ENCODE measurements at regions not wholly inside any gene's neighbourhood (a gene's known extent, or its start where the extent isn't known, plus 50 kb on each side); places are given as distances from the start of the nearest gene placed in this dataset.

GRCh38 chr12:98418357-98419075 lies 96.9 kb upstream of the TMPO start:
- CTCF ChIA-PET = interaction anchor here (0.5 to 3.4 kb wide), 5 partner anchors 56 to 228 kb away, joined by 3 to 17 read pairs (median 5); partner anchors contain the start of gene TMPO
- H3K9me3 Mint-ChIP-seq (ENCODE audit: low read depth, unreplicated experiment) = no peaks in the 10 kb centered on the region
- peaks cover 10% of the 10 kb centered on the region for H3K36me3 Mint-ChIP-seq (ENCODE audit: insufficient read depth, unreplicated experiment)
- intact Hi-C loops (cut with micrococcal nuclease; ENCODE audit: unreplicated experiment) = loop anchor here (2.0 to 5.0 kb wide), 4 partner anchors 84 to 579 kb away; no protein-coding TSS in a partner anchor
- TF ChIP-seq CTCF (IDR thresholded peaks at IDR 0.05; ENCODE audit: unreplicated experiment) = no peak
- peak; percentile 95 for DNase-seq
- no peaks in the 10 kb centered on the region for H3K27me3 Mint-ChIP-seq (ENCODE audit: unreplicated experiment)
- BruUV-seq (replicated peaks) = no TSS peak
- H3K27ac Mint-ChIP-seq (ENCODE audit: unreplicated experiment) = peak overlapping the region; percentile 88
- peak overlapping the region; percentile 55 for H3K4me3 Mint-ChIP-seq (ENCODE audit: low read depth, unreplicated experiment)
- H3K4me1 Mint-ChIP-seq (ENCODE audit: low read depth, unreplicated experiment) = peaks cover 35% of the 10 kb centered on the region

- no peaks in the 10 kb centered on the region for H3K27me3 Mint-ChIP-seq (ENCODE audit: unreplicated experiment)
These were observed 96.2 kb upstream of the TMPO start for GRCh38 chr12:98419081-98419794.

DNA sequence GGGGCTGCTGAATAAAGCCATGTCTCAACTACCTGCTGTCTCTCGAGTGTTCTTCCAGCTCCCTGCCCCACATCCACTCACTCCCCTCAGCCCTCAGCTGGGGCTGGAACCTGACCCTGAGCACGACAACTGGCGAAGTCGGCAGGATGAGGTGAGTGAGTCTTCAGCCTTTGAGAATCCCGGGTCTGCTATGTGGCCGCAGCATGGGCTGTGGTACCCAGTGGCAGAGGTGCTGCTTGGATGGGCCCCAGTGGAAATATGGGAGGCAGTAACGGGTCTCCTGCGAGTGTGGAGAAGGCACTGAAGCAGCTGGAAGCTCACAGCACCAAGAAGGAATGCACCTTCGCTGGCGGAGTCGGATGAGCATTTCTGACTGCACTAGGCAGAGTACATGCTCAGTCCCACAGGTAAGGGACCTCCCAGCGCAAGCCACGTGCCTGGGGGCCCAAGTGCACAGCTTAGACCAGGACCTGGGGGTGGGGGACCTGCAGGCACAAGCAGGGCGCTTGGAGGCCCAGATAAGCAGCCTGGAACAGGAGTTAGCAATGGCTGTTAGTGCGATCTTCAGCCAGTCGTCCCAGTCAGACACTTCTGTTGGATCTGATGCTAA lies 95.5 kb upstream of the TMPO start:
- no peak for DNase-seq
- peaks cover 49% of the 10 kb centered on the region for H3K4me1 Mint-ChIP-seq (ENCODE audit: low read depth, unreplicated experiment)
- intact Hi-C loops (cut with micrococcal nuclease; ENCODE audit: unreplicated experiment) = loop anchor here (2.0 to 5.0 kb wide), 4 partner anchors 82 to 577 kb away; no protein-coding TSS in a partner anchor
- peak overlapping the region; percentile 88 for H3K27ac Mint-ChIP-seq (ENCODE audit: unreplicated experiment)
- H3K4me3 Mint-ChIP-seq (ENCODE audit: low read depth, unreplicated experiment) = no peak overlapping the region
- H3K9me3 Mint-ChIP-seq (ENCODE audit: low read depth, unreplicated experiment) = no peaks in the 10 kb centered on the region
- CTCF ChIA-PET = interaction anchor here (0.5 to 3.4 kb wide), 3 partner anchors 23 to 112 kb away, joined by 4 to 17 read pairs (median 4); no protein-coding TSS in a partner anchor
- peaks cover 10% of the 10 kb centered on the region for H3K36me3 Mint-ChIP-seq (ENCODE audit: insufficient read depth, unreplicated experiment)
- TF ChIP-seq CTCF (IDR thresholded peaks at IDR 0.05; ENCODE audit: unreplicated experiment) = no peak
- no TSS peak for BruUV-seq (replicated peaks)
- H3K27me3 Mint-ChIP-seq (ENCODE audit: unreplicated experiment) = no peaks in the 10 kb centered on the region

More at GRCh38 chr12:98419081-98419794, 96.2 kb upstream of the TMPO start:
- no TSS peak for BruUV-seq (replicated peaks)
- peaks cover 10% of the 10 kb centered on the region for H3K36me3 Mint-ChIP-seq (ENCODE audit: insufficient read depth, unreplicated experiment)
- DNase-seq = no peak
- peak overlapping the region; percentile 88 for H3K27ac Mint-ChIP-seq (ENCODE audit: unreplicated experiment)
- CTCF ChIA-PET = interaction anchor here (0.6 to 3.4 kb wide), 4 partner anchors 23 to 227 kb away, joined by 3 to 17 read pairs (median 5); no protein-coding TSS in a partner anchor
- H3K4me3 Mint-ChIP-seq (ENCODE audit: low read depth, unreplicated experiment) = peak overlapping the region; percentile 55
- peaks cover 42% of the 10 kb centered on the region for H3K4me1 Mint-ChIP-seq (ENCODE audit: low read depth, unreplicated experiment)
- no peaks in the 10 kb centered on the region for H3K9me3 Mint-ChIP-seq (ENCODE audit: low read depth, unreplicated experiment)
- no peak for TF ChIP-seq CTCF (IDR thresholded peaks at IDR 0.05; ENCODE audit: unreplicated experiment)
- intact Hi-C loops (cut with micrococcal nuclease; ENCODE audit: unreplicated experiment) = loop anchor here (2.0 to 5.0 kb wide), 4 partner anchors 83 to 578 kb away; no protein-coding TSS in a partner anchor

GRCh38 chr12:98420461-98420860 lies 94.9 kb upstream of the TMPO start:
- H3K9me3 Mint-ChIP-seq (ENCODE audit: low read depth, unreplicated experiment) = no peaks in the 10 kb centered on the region
- CTCF ChIA-PET = interaction anchor here (0.5 kb wide), 1 partner anchor 98 kb away, joined by 4 read pairs; no protein-coding TSS in a partner anchor
- peaks cover 53% of the 10 kb centered on the region for H3K4me1 Mint-ChIP-seq (ENCODE audit: low read depth, unreplicated experiment)
- intact Hi-C loops (cut with micrococcal nuclease; ENCODE audit: unreplicated experiment) = no loop called here
- H3K27me3 Mint-ChIP-seq (ENCODE audit: unreplicated experiment) = no peaks in the 10 kb centered on the region
- peak overlapping the region; percentile 88 for H3K27ac Mint-ChIP-seq (ENCODE audit: unreplicated experiment)
- DNase-seq = no peak
- H3K4me3 Mint-ChIP-seq (ENCODE audit: low read depth, unreplicated experiment) = no peak overlapping the region
- no peak for TF ChIP-seq CTCF (IDR thresholded peaks at IDR 0.05; ENCODE audit: unreplicated experiment)
- peaks cover 10% of the 10 kb centered on the region for H3K36me3 Mint-ChIP-seq (ENCODE audit: insufficient read depth, unreplicated experiment)
- BruUV-seq (replicated peaks) = no TSS peak
